GM12891 (cell line): ENCODE measurements at regions not wholly inside any gene's neighbourhood (a gene's known extent, or its start where the extent isn't known, plus 50 kb on each side); places are given as distances from the start of the nearest gene placed in this dataset.

ENCODE experiments used
- DNase-seq: peaks from one replicate; pipeline ENCODE4 v3.0.0; 2011; ENCODE audit warnings: low spot score; ENCODE audit not compliant: insufficient read length
- FAIRE-seq: peaks from 2 replicates; lab custom pipeline; 2011; peaks lifted over from hg19 to GRCh38; lab: Jason Lieb, UNC
- PAX5 ChIP-seq: IDR thresholded peaks from 2 replicates; pipeline ENCODE4 v1.6.1; 2011; ENCODE audit warnings: low read length, moderate library complexity, mild to moderate bottlenecking; ENCODE audit not compliant: insufficient read depth, severe bottlenecking
- POLR2A ChIP-seq: IDR thresholded peaks from 2 replicates; pipeline ENCODE4 v1.6.1; 2011; ENCODE audit warnings: low read depth, low read length, control low read depth
- POLR2AphosphoS5 ChIP-seq: IDR thresholded peaks from 2 replicates; pipeline ENCODE4 v1.6.1; 2011; ENCODE audit warnings: low read depth, low read length, control low read depth
- POU2F2 ChIP-seq: IDR thresholded peaks from 2 replicates; pipeline ENCODE4 v1.6.1; 2011; ENCODE audit warnings: low read depth, mild to moderate bottlenecking, control low read depth, low read length, moderate library complexity
- SPI1 ChIP-seq: IDR thresholded peaks from 2 replicates; pipeline ENCODE4 v1.6.1; 2011; ENCODE audit warnings: low read depth, low read length, control low read depth
- TAF1 ChIP-seq: IDR thresholded peaks from 2 replicates; pipeline ENCODE4 v1.6.1; 2011; ENCODE audit warnings: low read depth, low read length, control low read depth

DNA sequence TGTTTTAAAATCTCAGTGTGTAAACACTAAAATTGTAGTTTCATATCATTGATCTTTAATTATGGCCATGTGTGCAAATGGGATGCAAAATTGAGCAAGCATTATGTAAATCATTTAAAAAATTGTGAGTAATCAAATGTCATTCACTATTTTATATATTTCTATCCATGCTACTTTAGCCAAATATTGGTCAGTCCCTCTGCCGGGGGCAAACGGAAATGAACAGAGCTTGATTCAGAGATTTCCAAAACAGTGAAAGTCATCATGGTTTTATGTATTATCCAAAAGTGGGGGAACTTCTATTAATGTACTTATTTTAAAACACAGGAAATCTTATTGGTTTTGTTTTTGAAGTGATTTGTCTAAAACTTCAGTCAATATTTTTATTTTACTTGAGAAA is 219.1 kb downstream of the IRS2 start:
- no peak for TF ChIP-seq PAX5
- TF ChIP-seq SPI1 = no peak
- TF ChIP-seq POU2F2 = no peak
- DNase-seq = no peak
- FAIRE-seq = no peak

DNA sequence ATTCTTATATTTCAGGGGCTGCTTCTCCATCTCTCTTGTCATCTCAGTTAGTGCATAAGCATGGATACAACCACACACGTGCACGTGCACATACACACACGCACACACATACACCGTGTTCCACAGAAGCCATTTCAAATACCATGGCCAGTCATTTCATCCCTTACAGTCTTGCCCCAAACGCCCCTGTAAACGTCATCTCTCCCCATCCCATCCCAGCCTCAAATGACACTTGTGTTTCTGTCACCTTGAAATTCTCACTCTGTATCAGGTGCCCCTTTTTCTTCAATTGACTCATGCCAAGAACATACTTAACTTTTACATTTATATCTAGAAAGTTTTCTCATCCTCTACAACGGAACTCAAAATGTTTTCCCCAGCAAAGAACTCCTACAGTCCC is 220.5 kb downstream of the IRS2 start:
- no peak for TF ChIP-seq SPI1
- no peak for TF ChIP-seq POU2F2
- no peak for TF ChIP-seq TAF1
- no peak for TF ChIP-seq POLR2AphosphoS5
- TF ChIP-seq POLR2A = no peak
- TF ChIP-seq PAX5 = no peak
- FAIRE-seq = no peak
- no peak for DNase-seq

DNA sequence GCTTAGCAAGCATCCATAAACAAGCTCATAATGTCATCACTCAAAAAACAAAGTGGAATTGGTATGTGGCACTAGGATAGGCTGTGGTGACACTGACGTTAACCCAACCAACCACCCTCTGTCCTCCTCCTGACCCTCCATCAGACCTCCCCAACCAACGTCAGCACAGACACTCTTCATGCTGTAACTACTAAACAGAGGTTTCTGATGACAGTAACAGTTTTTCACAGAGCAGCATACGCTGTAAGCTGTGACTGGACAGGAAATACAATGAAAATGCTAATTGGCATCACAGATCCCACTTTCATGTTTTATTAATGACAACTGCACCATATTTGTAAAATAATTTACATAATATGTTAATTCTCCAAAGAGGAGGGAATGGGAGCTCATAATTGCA is 238.0 kb downstream of the IRS2 start:
- DNase-seq (no peak), FAIRE-seq (no peak)
- TF ChIP-seq SPI1 = no peak
- TF ChIP-seq PAX5 = no peak
- no peak for TF ChIP-seq POU2F2
- no peak for TF ChIP-seq POLR2AphosphoS5

DNA sequence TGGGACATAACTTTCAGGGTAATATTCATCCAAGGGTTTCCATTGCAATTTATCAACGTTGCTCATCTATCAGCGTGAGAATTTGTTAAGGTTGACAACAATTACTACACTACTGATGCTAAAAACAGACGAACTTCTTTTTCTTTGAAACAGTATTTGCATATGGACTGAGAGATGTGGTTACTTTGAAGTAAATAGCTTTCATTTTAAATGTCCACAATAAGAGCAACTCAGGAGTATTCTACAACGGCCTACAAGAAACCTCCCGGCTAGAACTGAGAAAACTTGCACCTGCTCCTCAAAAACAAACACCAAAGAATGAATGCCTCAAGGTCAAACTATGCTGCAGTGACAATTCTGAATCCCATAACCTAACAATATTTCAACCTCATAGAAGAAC is 238.4 kb downstream of the IRS2 start:
- DNase-seq (no peak), FAIRE-seq (no peak)
- no peak for TF ChIP-seq TAF1
- no peak for TF ChIP-seq PAX5
- no peak for TF ChIP-seq POLR2A
- TF ChIP-seq SPI1 = no peak
- no peak for TF ChIP-seq POU2F2
- TF ChIP-seq POLR2AphosphoS5 = no peak

- TF ChIP-seq POU2F2 (no peak), POLR2A (no peak), SPI1 (no peak), POLR2AphosphoS5 (no peak), PAX5 (no peak), TAF1 (no peak)
- FAIRE-seq = no peak
- no peak for DNase-seq
Observed at GRCh38 chr13:109545931-109546330, 240.5 kb downstream of the IRS2 start.

DNA sequence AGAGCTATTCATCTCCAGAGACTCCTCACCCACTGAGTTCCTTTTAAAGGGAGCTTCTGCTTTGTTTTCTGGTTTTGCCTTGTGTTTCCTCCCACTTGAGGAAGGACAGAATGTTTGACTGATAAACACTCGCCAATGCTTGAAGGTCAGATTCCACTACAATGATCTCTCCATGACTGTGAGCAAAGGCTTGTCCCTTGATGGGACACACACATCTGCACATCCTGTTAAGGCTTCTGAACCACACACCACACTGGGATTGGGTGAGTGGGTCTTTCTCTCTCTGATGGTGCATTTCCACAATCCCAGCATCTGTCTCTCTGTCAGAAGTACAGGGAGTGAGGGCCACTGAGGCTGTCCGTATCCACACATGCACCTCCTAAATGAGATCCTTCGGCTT is 245.3 kb downstream of the IRS2 start:
- no peak for TF ChIP-seq SPI1
- TF ChIP-seq PAX5 = no peak
- no peak for TF ChIP-seq POLR2AphosphoS5
- TF ChIP-seq POU2F2 = no peak
- DNase-seq (no peak), FAIRE-seq (no peak)

- FAIRE-seq = no peak
- TF ChIP-seq SPI1 (no peak), POLR2AphosphoS5 (no peak), TAF1 (no peak), PAX5 (no peak), POU2F2 (no peak), POLR2A (no peak)
- DNase-seq = no peak
Observed at GRCh38 chr13:109537584-109537983, 248.8 kb downstream of the IRS2 start.

DNA sequence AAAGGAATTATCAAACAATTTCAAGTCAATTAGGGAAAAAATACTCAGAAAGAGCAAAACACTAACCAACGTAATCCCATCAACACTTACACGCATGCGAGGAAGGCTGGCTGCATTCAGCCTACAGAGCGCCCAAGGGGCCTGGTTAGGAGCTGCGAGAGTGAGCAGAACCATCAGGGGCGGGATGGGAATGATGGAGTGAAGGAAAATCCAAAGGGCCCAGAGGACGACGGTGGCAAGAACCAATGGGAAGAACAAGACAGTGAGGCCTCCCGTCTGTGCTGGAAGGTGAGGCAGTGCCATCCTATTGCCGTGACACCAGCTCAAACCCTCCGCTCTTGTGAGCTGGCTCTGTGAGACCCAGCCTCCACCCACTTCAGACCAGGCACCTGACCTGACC is 253.0 kb downstream of the IRS2 start:
- FAIRE-seq = no peak
- no peak for DNase-seq

GRCh38 chr13:109529964-109530363 is 256.4 kb downstream of the IRS2 start:
- TF ChIP-seq SPI1 (no peak), TAF1 (no peak), POLR2A (no peak), POLR2AphosphoS5 (no peak), POU2F2 (no peak), PAX5 (no peak)
- FAIRE-seq (no peak), DNase-seq (no peak)

More for the DNA sequence above, 253.0 kb downstream of the IRS2 start:
- TF ChIP-seq PAX5 (no peak), SPI1 (no peak), POU2F2 (no peak)

GRCh38 chr13:109521719-109522118 is 264.7 kb downstream of the IRS2 start:
- FAIRE-seq (no peak), DNase-seq (no peak)
- TF ChIP-seq SPI1 = no peak
- TF ChIP-seq PAX5 = no peak
- TF ChIP-seq POLR2A = no peak
- no peak for TF ChIP-seq TAF1
- no peak for TF ChIP-seq POLR2AphosphoS5
- no peak for TF ChIP-seq POU2F2

GRCh38 chr13:109517517-109517916 is 268.9 kb downstream of the IRS2 start:
- FAIRE-seq (no peak), DNase-seq (no peak)
- TF ChIP-seq POLR2A (no peak), TAF1 (no peak), PAX5 (no peak), POLR2AphosphoS5 (no peak), SPI1 (no peak), POU2F2 (no peak)
